IMR-90 (cell line): ENCODE measurements at regions not wholly inside any gene's neighbourhood (a gene's known extent, or its start where the extent isn't known, plus 50 kb on each side); places are given as distances from the start of the nearest gene placed in this dataset.

Experiments used
- ATAC-seq: fragments of 200-7000 bp; cut with Tn5 transposase; 2 replicates; pipeline ENCODE4 v1.9.1; 2020; ENCODE audit warnings: low read depth, mild to moderate bottlenecking, moderate library complexity
- BruUV-seq: library from RNA; stranded (reverse); fragments of 400-500 nt; replicated peaks from 2 replicates; lab custom pipeline; 2021; lab: Mats Ljungman, UMichigan
- CTCF ChIA-PET: fragments of 300-600 bp; formaldehyde crosslinking; extraction: SDS; loops from one replicate; lab custom pipeline; 2021; ENCODE audit warnings: antibody characterized with exemption; lab: Yijun Ruan, JAX
- POLR2A ChIA-PET: fragments of 300-600 bp; sonication (Branson Sonifier 250); formaldehyde crosslinking; loops from one replicate; lab custom pipeline; 2022; ENCODE audit warnings: antibody characterized with exemption; ENCODE audit not compliant: unreplicated experiment; lab: Charles Lee
- DNase-seq: peaks from one replicate; pipeline ENCODE4 v3.0.0; 2013
- H2AFZ ChIP-seq: replicated peaks from 2 replicates; pipeline ENCODE3; 2013; ENCODE audit warnings: low read length, mild to moderate bottlenecking; ENCODE audit not compliant: poor library complexity
- H2AK5ac ChIP-seq: 2 replicates; pipeline ENCODE4 v1.6.1; 2013; ENCODE audit warnings: low read depth, low read length, inconsistent platforms
- H2AK9ac ChIP-seq: replicated peaks from 2 replicates; pipeline ENCODE3; 2013; ENCODE audit warnings: mild to moderate bottlenecking, low read depth, low read length, moderate library complexity; ENCODE audit not compliant: poor library complexity
- H2BK120ac ChIP-seq: 2 replicates; pipeline ENCODE4 v1.6.1; 2013; ENCODE audit warnings: low read depth, low read length, inconsistent platforms
- H2BK15ac ChIP-seq: 3 replicates; pipeline ENCODE4 v1.6.1; 2013; ENCODE audit warnings: low read depth, low read length, inconsistent platforms
- H2BK20ac ChIP-seq: 2 replicates; pipeline ENCODE4 v1.6.1; 2013; ENCODE audit warnings: low read depth, mild to moderate bottlenecking, inconsistent platforms, low read length, moderate library complexity
- H2BK5ac ChIP-seq: 2 replicates; pipeline ENCODE4 v1.6.1; 2013; ENCODE audit warnings: mild to moderate bottlenecking, low read depth, low read length, inconsistent platforms; ENCODE audit not compliant: poor library complexity, severe bottlenecking
- H3K14ac ChIP-seq: replicated peaks from 2 replicates; pipeline ENCODE4 v1.6.1; 2013; ENCODE audit warnings: low read depth, low read length, inconsistent platforms
- H3K18ac ChIP-seq: 2 replicates; pipeline ENCODE4 v1.6.1; 2013; ENCODE audit warnings: low read depth, low read length, control low read depth
- H3K23ac ChIP-seq: 2 replicates; pipeline ENCODE4 v1.6.1; 2013; ENCODE audit warnings: low read depth, low read length, inconsistent platforms
- H3K27ac ChIP-seq: 2 replicates; pipeline ENCODE4 v1.5.1; 2013; ENCODE audit warnings: mild to moderate bottlenecking, control low read depth, low read length; ENCODE audit not compliant: insufficient read depth
- H3K27me3 ChIP-seq: 2 replicates; pipeline ENCODE4 v1.6.1; 2013; ENCODE audit warnings: low read length; ENCODE audit not compliant: control insufficient read depth, insufficient read depth
- H3K36me3 ChIP-seq: 2 replicates; pipeline ENCODE4 v1.6.1; 2013; ENCODE audit warnings: low read length, mixed read lengths; ENCODE audit not compliant: control insufficient read depth, insufficient read depth
- H3K4ac ChIP-seq: 2 replicates; pipeline ENCODE4 v1.6.1; 2013; ENCODE audit warnings: low read depth, low read length, inconsistent platforms
- H3K4me1 ChIP-seq: 2 replicates; pipeline ENCODE4 v1.6.1; 2013; ENCODE audit warnings: low read length, mixed read lengths; ENCODE audit not compliant: control insufficient read depth, insufficient read depth
- H3K4me2 ChIP-seq: 2 replicates; pipeline ENCODE4 v1.6.1; 2013; ENCODE audit warnings: low read depth, mild to moderate bottlenecking, control low read depth, low read length, moderate library complexity
- H3K4me3 ChIP-seq: 2 replicates; pipeline ENCODE4 v1.5.1; 2013; ENCODE audit warnings: low read depth, mild to moderate bottlenecking, control low read depth, low read length, moderate library complexity; ENCODE audit not compliant: insufficient read depth
- H3K56ac ChIP-seq: 2 replicates; pipeline ENCODE4 v1.6.1; 2013; ENCODE audit warnings: low read length, inconsistent platforms; ENCODE audit not compliant: insufficient read depth; ENCODE audit errors: extremely low read depth
- H3K79me1 ChIP-seq, 2 experiments: 2 replicates each; pipeline ENCODE4 v1.6.1; 2013; ENCODE audit warnings: low read length in 2 of 2, inconsistent platforms in 1 of 2, low read depth in 1 of 2
- H3K9ac ChIP-seq: 2 replicates; pipeline ENCODE4 v1.6.1; 2013; ENCODE audit warnings: low read depth, low read length, control low read depth
- H3K9me1 ChIP-seq: 2 replicates; pipeline ENCODE4 v1.6.1; 2013; ENCODE audit warnings: low read length, inconsistent platforms; ENCODE audit not compliant: insufficient read depth
- H3K9me3 ChIP-seq: 2 replicates; pipeline ENCODE4 v1.6.1; 2013; ENCODE audit warnings: low read length; ENCODE audit not compliant: control insufficient read depth, insufficient read depth
- H4K20me1 ChIP-seq: 2 replicates; pipeline ENCODE4 v1.6.1; 2013; ENCODE audit warnings: low read length, inconsistent platforms; ENCODE audit not compliant: insufficient read depth
- H4K5ac ChIP-seq: 2 replicates; pipeline ENCODE4 v1.6.1; 2013; ENCODE audit warnings: mild to moderate bottlenecking, low read depth, low read length, control low read depth
- H4K8ac ChIP-seq, 2 experiments: 2 replicates each; pipeline ENCODE4 v1.6.1; 2013; ENCODE audit warnings: low read depth in 2 of 2, low read length in 2 of 2, control low read depth in 1 of 2, inconsistent platforms in 1 of 2
- H4K91ac ChIP-seq: 2 replicates; pipeline ENCODE4 v1.6.1; 2013; ENCODE audit warnings: low read depth, low read length, inconsistent platforms; ENCODE audit not compliant: insufficient read depth
- BHLHE40 ChIP-seq: fragments of 150-350 bp; IDR thresholded peaks from 2 replicates; pipeline ENCODE4 v1.6.1; 2016; ENCODE audit warnings: mild to moderate bottlenecking, low read depth, low read length
- MAFK ChIP-seq: IDR thresholded peaks from 2 replicates; pipeline ENCODE4 v1.6.1; 2012; ENCODE audit warnings: low read depth, low read length, improper control_type of control experiment
- MXI1 ChIP-seq: IDR thresholded peaks from 2 replicates; pipeline ENCODE4 v1.6.1; 2012; ENCODE audit warnings: low read depth, mild to moderate bottlenecking, low read length, moderate library complexity, borderline replicate concordance
- WGBS, 2 experiments: methylation state at CpG; one replicate each; pipeline versions ENCODE4 v1.1.5 to v1.1.7; 2013; ENCODE audit warnings: missing lambda C conversion rate in 2 of 2; ENCODE audit not compliant: insufficient read length in 1 of 2; ENCODE audit errors: extremely low coverage in 2 of 2; 5-methylcytosine and 5-hydroxymethylcytosine counted together
- dilution Hi-C: fragments of 300-500 bp; cut with HindIII; formaldehyde crosslinking; loops from one replicate; pipeline ENCODE4 v1.14.3; 2018; ENCODE audit warnings: low sequenced_read_pairs; ENCODE audit not compliant: unreplicated experiment
- in situ Hi-C: fragments of 300-500 bp; cut with MboI; formaldehyde crosslinking; loops from 3 replicates; pipeline ENCODE4 v1.14.3; 2019; ENCODE audit warnings: low sequenced_read_pairs, inconsistent platforms, mixed read lengths
- intact Hi-C: fragments of 100-400 bp; cut with micrococcal nuclease; formaldehyde crosslinking; loops from 2 replicates; pipeline ENCODE4 v1.10.0; 2022

DNA sequence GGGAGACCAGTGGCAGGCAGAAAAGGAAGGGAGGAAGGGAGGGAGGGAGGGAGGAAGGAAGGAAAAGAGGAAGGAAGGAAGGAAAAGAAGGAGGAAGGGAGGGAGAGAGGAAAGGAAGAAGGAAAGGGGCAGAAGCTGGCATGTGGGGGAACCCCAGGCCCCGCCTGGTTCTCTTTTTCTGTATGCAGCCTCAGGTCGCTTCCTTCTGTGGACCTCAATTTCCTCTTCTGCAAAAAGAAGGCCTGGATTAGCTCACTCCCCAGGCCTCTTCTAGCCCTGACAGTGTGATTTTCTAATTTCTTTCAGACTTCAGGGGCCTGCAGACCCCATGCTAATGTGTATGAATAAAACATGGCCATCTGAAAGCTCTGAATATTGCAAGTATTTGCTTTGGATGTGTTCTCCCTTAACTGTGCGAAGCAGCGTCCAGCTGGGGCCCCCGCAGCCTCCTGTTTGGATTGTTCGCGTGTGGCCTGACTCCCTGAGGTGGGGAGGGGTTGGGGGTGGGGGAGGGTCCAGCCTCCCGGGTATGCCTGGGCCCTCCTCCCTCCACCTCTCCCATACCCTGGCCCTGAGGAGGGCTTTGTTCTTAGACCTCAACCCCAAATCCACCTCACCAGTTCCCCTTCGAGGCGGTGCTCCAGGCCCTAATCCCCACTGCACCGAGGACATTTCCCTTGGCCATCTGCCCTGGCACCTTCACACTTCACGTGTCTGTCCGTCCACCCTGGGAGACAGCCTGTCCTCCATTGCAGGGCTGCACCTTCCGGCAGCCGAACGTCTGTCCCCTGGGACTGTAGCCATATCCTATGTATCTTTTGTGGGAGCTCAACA lies 199.9 kb upstream of the ATP6AP2 start:
- Histone ChIP-seq H3K23ac (no peak overlapping the region), H4K20me1 (no peaks in the 10 kb centered on the region), H4K91ac (no peak overlapping the region), H4K8ac (no peak overlapping the region), H3K9me3 (no peaks in the 10 kb centered on the region; the same call in 1 of the 2 replicates), H2BK5ac (no peak overlapping the region), H2BK20ac (no peak overlapping the region), H3K79me1 (no peaks in the 10 kb centered on the region), H3K9ac (no peak overlapping the region), H3K9me1 (no peaks in the 10 kb centered on the region), H3K14ac (no peak overlapping the region), H3K56ac (no peak overlapping the region), H3K4me2 (no peak overlapping the region), H2AK9ac (no peak overlapping the region), H3K36me3 (no peaks in the 10 kb centered on the region), H3K27me3 (peaks cover 16% of the 10 kb centered on the region; the same call in 1 of the 2 replicates), H3K4me1 (no peaks in the 10 kb centered on the region), H2BK15ac (no peak overlapping the region), H3K4me3 (no peak overlapping the region), H4K5ac (no peak overlapping the region), H3K27ac (no peak overlapping the region), H3K4ac (no peak overlapping the region), H2BK120ac (no peak overlapping the region), H2AFZ (no peak overlapping the region), H2AK5ac (no peak overlapping the region), H3K18ac (no peak overlapping the region)
- intact Hi-C loops = no loop called here
- TF ChIP-seq BHLHE40 = no peak
- no peak for TF ChIP-seq MXI1
- TF ChIP-seq MAFK = no peak
- ChIA-PET CTCF (no interaction called here), POLR2A (no interaction called here)
- dilution Hi-C loops = no loop called here
- WGBS, 2 experiments = 38% methylated on average over 3 of the region's 16 CpGs; no CpG with 5 or more reads in 1 of the 2 experiments
- DNase-seq (no peak), ATAC-seq (no peak)
- in situ Hi-C loops = no loop called here
- no TSS peak for BruUV-seq
